CD14-positive monocyte (primary cell): ENCODE measurements at regions not wholly inside any gene's neighbourhood (a gene's known extent, or its start where the extent isn't known, plus 50 kb on each side); places are given as distances from the start of the nearest gene placed in this dataset.
A peak's percentile ranks its signal among the peaks of the same experiment; 100 is the strongest.

Experiments
- DNase-seq, 3 donors: peaks; one replicate each; pipeline ENCODE4 v3.0.0-alpha.2; 2011 to 2022
- H2AFZ ChIP-seq: 2 replicates; pipeline ENCODE4 v1.6.0; 2012; ENCODE audit warnings: mild to moderate bottlenecking, low read depth, low read length, inconsistent platforms; ENCODE audit not compliant: insufficient read depth, poor library complexity, severe bottlenecking
- H3K27ac ChIP-seq, 2 donors: 1 replicate in 1 of 2; 2 replicates in 1 of 2; pipeline ENCODE4 v1.5.1; 2012 to 2013; ENCODE audit warnings: low read length in 2 of 2, control low read depth in 1 of 2, inconsistent platforms in 1 of 2, low read depth in 1 of 2, mild to moderate bottlenecking in 1 of 2
- H3K27me3 ChIP-seq, 2 donors: one replicate each; pipeline versions ENCODE4 v1.6.0 to v1.6.1; 2011 to 2013; ENCODE audit warnings: low read length in 2 of 2; ENCODE audit not compliant: control insufficient read depth in 2 of 2, insufficient read depth in 2 of 2
- H3K36me3 ChIP-seq, 2 donors: replicated peaks in 1 of 2; 1 replicate in 1 of 2; 2 replicates in 1 of 2; pipeline versions ENCODE4 v1.5.1 to v1.6.1; 2012 to 2013; ENCODE audit warnings: low read length in 2 of 2, control low read depth in 1 of 2, inconsistent platforms in 1 of 2, mild to moderate bottlenecking in 1 of 2; ENCODE audit not compliant: insufficient read depth in 2 of 2, control insufficient read depth in 1 of 2
- H3K4me1 ChIP-seq, 2 donors: 1 replicate in 1 of 2; 2 replicates in 1 of 2; pipeline versions ENCODE4 v1.5.1 to v1.6.1; 2012 to 2013; ENCODE audit warnings: low read length in 2 of 2, control low read depth in 1 of 2, inconsistent platforms in 1 of 2, mild to moderate bottlenecking in 1 of 2, moderate library complexity in 1 of 2; ENCODE audit not compliant: insufficient read depth in 2 of 2, control insufficient read depth in 1 of 2
- H3K4me2 ChIP-seq: replicated peaks from 2 replicates; pipeline ENCODE3; 2012; ENCODE audit warnings: low read length, moderate library complexity, mild to moderate bottlenecking; ENCODE audit not compliant: poor library complexity, severe bottlenecking; ENCODE audit errors: extremely low read depth
- H3K4me3 ChIP-seq, 3 experiments: fragments of 200-600 bp in 1 of 3; sonication (generic) in 1 of 3; replicated peaks in 1 of 3; 1 replicate in 2 of 3; 2 replicates in 1 of 3; pipeline ENCODE4 v1.5.1; 2011 to 2013; ENCODE audit warnings: low read length in 3 of 3, mild to moderate bottlenecking in 3 of 3, control low read depth in 2 of 3, low read depth in 2 of 3, inconsistent platforms in 1 of 3, moderate library complexity in 1 of 3
- H3K79me2 ChIP-seq: 2 replicates; pipeline ENCODE4 v1.6.0; 2012; ENCODE audit warnings: mild to moderate bottlenecking, control low read depth, inconsistent platforms, low read length, moderate library complexity; ENCODE audit not compliant: insufficient read depth
- H3K9ac ChIP-seq: 2 replicates; pipeline ENCODE4 v1.6.0; 2017; ENCODE audit warnings: low read length, mild to moderate bottlenecking; ENCODE audit not compliant: insufficient read depth, poor library complexity, severe bottlenecking
- H3K9me3 ChIP-seq, 2 donors: replicated peaks in 1 of 2; 1 replicate in 1 of 2; 2 replicates in 1 of 2; pipeline versions ENCODE4 v1.5.1 to v1.6.1; 2012 to 2013; ENCODE audit warnings: low read length in 2 of 2, control low read depth in 1 of 2; ENCODE audit not compliant: control insufficient read depth in 1 of 2, insufficient read depth in 1 of 2
- H4K20me1 ChIP-seq: 2 replicates; pipeline ENCODE4 v1.6.0; 2012; ENCODE audit warnings: mild to moderate bottlenecking, low read length, control low read depth, moderate library complexity; ENCODE audit not compliant: insufficient read depth
- H3K27ac Mint-ChIP-seq, 7 donors: one replicate each; pipeline ENCODE4 v1.8.0; 2020; ENCODE audit warnings: mild to moderate bottlenecking in 7 of 7, mixed read lengths in 7 of 7, moderate library complexity in 6 of 7, inconsistent platforms in 2 of 7
- H3K27me3 Mint-ChIP-seq, 3 donors: one replicate each; pipeline ENCODE4 v1.8.0; 2021 to 2022; ENCODE audit warnings: low read depth in 3 of 3, mild to moderate bottlenecking in 3 of 3, mixed read lengths in 3 of 3, moderate library complexity in 3 of 3, inconsistent platforms in 1 of 3
- H3K36me3 Mint-ChIP-seq, 2 donors: one replicate each; pipeline ENCODE4 v1.8.0; 2020; ENCODE audit warnings: mixed read lengths in 2 of 2, inconsistent platforms in 1 of 2, mild to moderate bottlenecking in 1 of 2
- H3K4me1 Mint-ChIP-seq: one replicate; pipeline ENCODE4 v1.8.0; 2020; ENCODE audit warnings: mild to moderate bottlenecking, mixed read lengths
- H3K4me3 Mint-ChIP-seq, 2 donors: one replicate each; pipeline ENCODE4 v1.8.0; 2020; ENCODE audit warnings: mild to moderate bottlenecking in 2 of 2, mixed read lengths in 2 of 2, moderate library complexity in 1 of 2
- H3K9me3 Mint-ChIP-seq, 7 donors: one replicate each; pipeline ENCODE4 v1.8.0; 2020 to 2022; ENCODE audit warnings: mixed read lengths in 7 of 7, mild to moderate bottlenecking in 6 of 7, moderate library complexity in 6 of 7, inconsistent platforms in 2 of 7
- CTCF ChIP-seq: fragments of 200-600 bp; IDR thresholded peaks from one replicate; pipeline ENCODE4 v1.8.0; 2022; ENCODE audit warnings: antibody characterized with exemption, mild to moderate bottlenecking
- WGBS: methylation state at CpG from one replicate; pipeline ENCODE4 v1.1.5; 2013; ENCODE audit warnings: missing lambda C conversion rate; ENCODE audit not compliant: insufficient coverage; 5-methylcytosine and 5-hydroxymethylcytosine counted together
- intact Hi-C, 2 donors: fragments of 100-400 bp; cut with micrococcal nuclease; formaldehyde crosslinking; loops; one replicate each; pipeline versions ENCODE4 v1.15.0 to v1.15.1; 2023

- 100% methylated on average over 6 of the region's 8 CpGs for WGBS
- H3K27ac Mint-ChIP-seq: no peak overlapping the region
- Histone ChIP-seq H3K79me2 (no peaks in the 10 kb centered on the region), H3K4me2 (no peak overlapping the region), H3K4me1 (peaks cover 8 to 12% of the 10 kb centered on the region in 2 donors), H3K36me3 (no peaks in the 10 kb centered on the region), H3K9me3 (peaks cover 1 to 3% of the 10 kb centered on the region in 2 donors), H4K20me1 (no peaks in the 10 kb centered on the region), H2AFZ (no peak overlapping the region), H3K4me3 (no peak overlapping the region), H3K9ac (no peak overlapping the region), H3K27ac (no peak overlapping the region), H3K27me3 (no peaks in the 10 kb centered on the region)
- peaks cover 0 to 7% (median under 1%) of the 10 kb centered on the region in 7 donors for H3K9me3 Mint-ChIP-seq
- H3K4me1 Mint-ChIP-seq: peaks cover 19% of the 10 kb centered on the region
- TF ChIP-seq CTCF: no peak
- H3K27me3 Mint-ChIP-seq: peaks cover 3 to 10% (median 9%) of the 10 kb centered on the region in 3 donors
- no peaks in the 10 kb centered on the region for H3K36me3 Mint-ChIP-seq
- no peak for DNase-seq
- intact Hi-C loops: no loop called here
- H3K4me3 Mint-ChIP-seq: no peak overlapping the region
Observed at GRCh38 chr11:69393865-69394233, 87.6 kb upstream of the LINC01488 start.

- H3K27ac Mint-ChIP-seq: no peak overlapping the region
- intact Hi-C loops: no loop called here
- DNase-seq: no peak
- Histone ChIP-seq H3K27ac (no peak overlapping the region), H3K27me3 (no peaks in the 10 kb centered on the region), H3K9me3 (peaks cover 0 to 2% of the 10 kb centered on the region in 2 donors), H3K36me3 (no peaks in the 10 kb centered on the region), H3K4me3 (no peak overlapping the region), H2AFZ (peak overlapping the region; percentile 21), H3K4me1 (peaks cover 8 to 12% of the 10 kb centered on the region in 2 donors), H3K79me2 (no peaks in the 10 kb centered on the region), H3K4me2 (peak overlapping the region; percentile 10), H4K20me1 (no peaks in the 10 kb centered on the region), H3K9ac (peak overlapping the region; percentile 43)
- H3K27me3 Mint-ChIP-seq: peaks cover 3 to 10% (median 6%) of the 10 kb centered on the region in 3 donors
- H3K9me3 Mint-ChIP-seq: peaks cover 0 to 5% (median 0%) of the 10 kb centered on the region in 7 donors
- no peaks in the 10 kb centered on the region for H3K36me3 Mint-ChIP-seq
- H3K4me3 Mint-ChIP-seq: peak overlapping the region in 1 of 2 donors; percentile 63
- H3K4me1 Mint-ChIP-seq: peaks cover 21% of the 10 kb centered on the region
- TF ChIP-seq CTCF: no peak
- WGBS: 78% methylated on average over 17 of the region's 20 CpGs
Observed at GRCh38 chr11:69394234-69394868, 87.1 kb upstream of the LINC01488 start.
